GM12873 (cell line): ENCODE measurements at regions not wholly inside any gene's neighbourhood (a gene's known extent, or its start where the extent isn't known, plus 50 kb on each side); places are given as distances from the start of the nearest gene placed in this dataset.

Source experiments
- TF ChIP-seq, protein P1 (sequence below): IDR thresholded peaks from 2 replicates; pipeline ENCODE4 v1.5.1; 2012; ENCODE audit warnings: low read depth, mild to moderate bottlenecking, moderate library complexity, low read length, control low read depth; ENCODE audit not compliant: insufficient read depth; ENCODE audit errors: missing control alignments

DNA sequence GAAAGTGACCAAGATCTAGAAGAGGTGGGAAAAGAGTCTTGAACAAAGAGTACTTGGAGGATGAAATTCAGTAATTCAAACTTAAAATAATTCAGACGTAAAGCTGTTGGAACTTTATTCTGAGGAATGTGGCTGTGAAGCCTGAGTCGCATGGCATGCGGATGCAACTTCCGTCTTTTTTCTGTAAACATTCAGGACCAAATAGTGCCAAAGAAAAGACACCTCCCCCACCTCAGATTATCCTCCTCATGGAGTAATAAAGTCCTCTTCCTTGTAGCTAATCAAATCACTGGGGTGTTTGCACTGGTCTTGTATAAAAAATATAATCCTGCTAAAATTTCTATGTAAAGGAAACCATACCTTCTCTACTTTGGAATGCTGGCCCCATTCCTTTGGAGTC, 790.4 kb downstream of the TSN start:
- TF ChIP-seq, protein P1, sequence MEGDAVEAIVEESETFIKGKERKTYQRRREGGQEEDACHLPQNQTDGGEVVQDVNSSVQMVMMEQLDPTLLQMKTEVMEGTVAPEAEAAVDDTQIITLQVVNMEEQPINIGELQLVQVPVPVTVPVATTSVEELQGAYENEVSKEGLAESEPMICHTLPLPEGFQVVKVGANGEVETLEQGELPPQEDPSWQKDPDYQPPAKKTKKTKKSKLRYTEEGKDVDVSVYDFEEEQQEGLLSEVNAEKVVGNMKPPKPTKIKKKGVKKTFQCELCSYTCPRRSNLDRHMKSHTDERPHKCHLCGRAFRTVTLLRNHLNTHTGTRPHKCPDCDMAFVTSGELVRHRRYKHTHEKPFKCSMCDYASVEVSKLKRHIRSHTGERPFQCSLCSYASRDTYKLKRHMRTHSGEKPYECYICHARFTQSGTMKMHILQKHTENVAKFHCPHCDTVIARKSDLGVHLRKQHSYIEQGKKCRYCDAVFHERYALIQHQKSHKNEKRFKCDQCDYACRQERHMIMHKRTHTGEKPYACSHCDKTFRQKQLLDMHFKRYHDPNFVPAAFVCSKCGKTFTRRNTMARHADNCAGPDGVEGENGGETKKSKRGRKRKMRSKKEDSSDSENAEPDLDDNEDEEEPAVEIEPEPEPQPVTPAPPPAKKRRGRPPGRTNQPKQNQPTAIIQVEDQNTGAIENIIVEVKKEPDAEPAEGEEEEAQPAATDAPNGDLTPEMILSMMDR: no peak

DNA sequence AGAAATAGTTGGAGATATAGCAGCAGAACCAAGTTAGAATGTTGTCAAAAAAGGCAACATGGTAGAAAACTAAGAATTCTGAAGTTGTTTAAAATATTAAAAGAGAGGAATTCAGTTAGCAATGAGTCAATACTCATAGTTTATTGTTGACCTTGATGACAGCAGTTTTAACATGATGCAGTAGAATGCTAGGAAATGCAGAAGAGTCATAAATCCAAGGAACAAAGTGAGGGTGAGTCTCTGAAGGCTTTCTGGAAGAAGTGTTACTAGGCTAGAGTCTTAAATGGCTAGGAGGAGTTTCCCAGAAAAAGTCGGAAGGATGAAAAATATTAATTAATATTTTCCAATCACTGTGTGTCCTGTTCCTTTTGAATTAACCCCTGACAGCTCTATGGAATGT, 807.3 kb downstream of the TSN start:
- TF ChIP-seq, protein P1: no peak

DNA sequence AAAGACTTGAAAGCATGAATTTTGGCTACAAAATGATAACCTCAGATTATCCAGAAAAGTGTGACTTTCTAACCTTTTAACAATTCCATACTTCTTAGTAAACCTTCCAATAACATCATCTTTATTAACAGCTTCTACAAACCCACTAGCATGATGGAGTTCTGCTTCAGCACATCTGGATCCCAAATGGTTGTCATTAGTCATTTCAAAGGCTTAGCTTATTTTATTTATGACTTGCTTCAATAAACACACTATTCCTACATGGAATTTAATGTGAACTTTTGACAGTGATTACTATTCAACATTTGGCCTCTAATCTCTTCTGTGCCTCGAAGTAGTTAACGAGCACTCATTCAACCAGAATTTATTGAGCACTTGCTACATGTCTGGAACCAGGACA, 808.3 kb downstream of the TSN start:
- TF ChIP-seq, protein P1: no peak

DNA sequence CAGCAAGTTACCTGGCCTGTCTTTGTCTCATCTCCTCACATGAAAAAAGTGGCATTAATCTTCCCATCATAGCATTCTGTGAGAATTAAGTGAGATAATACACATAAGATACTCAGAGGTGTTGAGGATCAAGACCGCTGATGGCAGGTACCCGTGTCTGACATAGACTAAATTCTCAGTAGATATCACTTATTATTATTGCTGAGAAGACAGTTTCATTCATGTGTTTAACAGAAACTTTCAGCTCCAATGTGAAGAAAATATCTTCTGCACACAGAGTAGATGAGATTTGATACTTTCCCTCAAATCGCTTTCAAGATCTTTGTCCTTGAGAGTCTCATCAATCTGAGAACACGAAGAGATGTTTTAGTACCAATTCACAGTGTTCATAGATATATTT, 809.4 kb downstream of the TSN start:
- TF ChIP-seq, protein P1: no peak

DNA sequence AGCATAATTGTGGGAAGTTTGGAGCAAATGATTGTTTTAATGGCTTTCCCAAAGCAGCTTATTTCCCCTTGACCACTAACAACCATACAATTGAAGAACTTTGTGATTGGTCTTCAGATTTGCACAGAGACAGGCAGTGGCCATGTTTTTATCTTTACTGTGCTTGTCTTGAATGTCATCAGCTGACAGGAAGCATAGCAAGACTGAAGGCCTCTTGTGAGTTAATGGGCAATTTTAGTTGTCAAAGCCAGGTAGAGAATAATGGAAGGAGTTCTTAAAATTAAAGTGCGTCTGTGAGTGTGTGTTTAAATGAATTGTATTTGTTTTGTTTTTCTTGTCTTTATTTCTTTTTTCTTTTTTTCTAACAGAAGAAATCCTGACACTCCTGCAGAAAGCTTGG, 809.9 kb downstream of the TSN start:
- TF ChIP-seq, protein P1: no peak

DNA sequence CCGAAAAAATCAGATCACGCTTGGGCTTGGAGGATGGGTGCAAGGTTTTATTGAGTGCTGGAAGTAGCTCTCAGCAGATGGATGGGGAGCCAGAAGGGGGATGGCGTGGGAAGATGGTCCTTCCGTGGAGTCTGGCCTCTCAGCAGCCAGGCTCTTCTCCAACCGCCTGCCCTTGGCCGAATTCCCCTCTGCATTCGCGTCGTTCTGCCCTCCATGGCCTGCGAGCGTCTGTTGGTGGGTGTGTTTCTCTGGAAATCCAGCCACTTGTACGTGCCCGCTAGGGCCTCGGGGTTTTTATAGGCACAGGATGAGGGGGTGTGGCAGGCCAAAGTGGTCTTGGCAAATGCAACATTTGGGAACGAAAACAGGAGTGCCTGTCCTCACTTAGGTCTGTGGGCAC, 815.2 kb downstream of the TSN start:
- TF ChIP-seq, protein P1: no peak

DNA sequence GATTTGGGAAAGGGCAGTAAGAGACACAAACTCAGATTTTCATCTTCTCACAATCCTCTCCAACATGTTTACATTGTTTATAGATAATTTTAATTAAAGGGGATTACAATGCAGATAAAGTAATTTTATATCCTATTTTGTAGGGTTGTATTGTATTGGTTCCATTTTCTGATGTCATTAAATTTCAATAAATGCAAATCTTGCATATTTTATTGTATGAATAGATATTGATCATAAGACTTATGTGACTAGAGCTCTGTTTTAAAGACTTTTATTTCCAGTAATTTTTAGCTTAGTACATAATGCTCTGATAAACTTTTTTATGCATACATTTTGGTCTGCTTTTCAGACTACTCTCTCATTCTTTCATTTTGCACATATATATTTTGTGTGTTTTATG, 819.6 kb downstream of the TSN start:
- TF ChIP-seq, protein P1: no peak

DNA sequence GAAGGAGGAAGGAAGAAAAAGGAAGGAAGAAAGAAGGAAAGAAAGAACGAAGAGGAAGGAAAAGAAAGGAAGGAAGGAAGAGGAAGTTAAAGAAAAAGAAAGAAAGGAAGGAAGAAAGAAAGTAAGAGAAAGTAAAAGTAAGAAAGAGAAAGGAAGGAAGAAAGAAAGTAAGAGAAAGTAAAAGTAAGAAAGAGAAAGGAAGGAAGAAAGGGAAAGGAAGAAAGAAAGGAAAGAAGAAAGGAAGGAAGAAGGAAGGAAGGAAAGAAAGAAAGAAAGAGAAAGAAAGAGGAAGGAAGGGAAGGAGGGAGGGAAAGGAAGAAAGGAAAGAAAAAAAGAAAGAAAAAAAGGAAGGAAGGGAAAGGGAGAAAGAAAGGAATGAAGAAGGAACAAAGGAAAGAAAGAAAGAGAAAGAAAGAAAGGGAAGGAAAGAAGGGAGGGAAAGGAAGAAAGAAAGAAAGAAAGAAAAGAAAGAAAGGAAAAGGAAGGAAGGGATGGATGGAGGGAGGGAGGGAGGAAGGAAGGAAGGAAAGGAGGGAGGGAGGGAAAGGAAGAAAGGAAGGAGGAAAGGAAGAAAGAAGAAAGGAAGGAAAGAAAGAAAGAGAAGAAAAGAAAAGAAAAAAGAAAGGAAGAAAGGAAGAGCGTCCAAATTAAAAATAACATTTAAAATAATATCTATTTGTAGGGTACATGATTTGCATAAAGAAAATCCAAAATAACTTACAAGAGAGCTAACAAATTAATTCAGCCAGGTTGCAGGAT, 827.9 kb downstream of the TSN start:
- TF ChIP-seq, protein P1: no peak
